Neural progenitor cell (in vitro differentiated cells): ENCODE measurements at regions not wholly inside any gene's neighbourhood (a gene's known extent, or its start where the extent isn't known, plus 50 kb on each side); places are given as distances from the start of the nearest gene placed in this dataset.

Experiments used
- DNase-seq: peaks from one replicate; pipeline ENCODE4 v3.0.0-alpha.2; 2016; ENCODE audit warnings: low spot score
- H2AFZ ChIP-seq: fragments of 200-600 bp; sonication (generic); replicated peaks from 2 replicates; pipeline ENCODE4 v1.6.1; 2016; ENCODE audit warnings: antibody characterized with exemption
- H3F3A ChIP-seq: fragments of 200-600 bp; sonication (generic); 2 replicates; pipeline ENCODE4 v1.6.1; 2016; ENCODE audit warnings: antibody characterized with exemption, low read depth
- H3K27ac ChIP-seq: fragments of 200-600 bp; sonication (generic); 2 replicates; pipeline ENCODE4 v1.5.1; 2016; ENCODE audit warnings: mild to moderate bottlenecking
- H3K27me3 ChIP-seq: fragments of 200-600 bp; sonication (generic); 2 replicates; pipeline ENCODE4 v1.6.1; 2016; ENCODE audit warnings: mild to moderate bottlenecking, moderate library complexity
- H3K36me3 ChIP-seq: fragments of 200-600 bp; sonication (generic); 2 replicates; pipeline ENCODE4 v1.5.1; 2016
- H3K4me1 ChIP-seq: fragments of 200-600 bp; sonication (generic); 2 replicates; pipeline ENCODE4 v1.6.1; 2016; ENCODE audit warnings: mixed run types
- H3K4me2 ChIP-seq: fragments of 200-600 bp; sonication (generic); 2 replicates; pipeline ENCODE4 v1.6.1; 2016
- H3K4me3 ChIP-seq: fragments of 200-600 bp; sonication (generic); 2 replicates; pipeline ENCODE4 v1.5.1; 2016
- H3K79me2 ChIP-seq: fragments of 200-600 bp; sonication (generic); 2 replicates; pipeline ENCODE4 v1.6.1; 2016; ENCODE audit warnings: low read depth
- H3K9ac ChIP-seq: fragments of 200-600 bp; sonication (generic); 2 replicates; pipeline ENCODE4 v1.6.1; 2016
- H3K9me3 ChIP-seq: fragments of 200-600 bp; sonication (generic); 2 replicates; pipeline ENCODE4 v1.5.1; 2016; ENCODE audit warnings: low read depth
- H4K20me1 ChIP-seq: fragments of 200-600 bp; sonication (generic); 2 replicates; pipeline ENCODE4 v1.6.1; 2016; ENCODE audit warnings: low read depth
- H3K27ac Mint-ChIP-seq: 3 replicates; pipeline ENCODE4 v1.8.0; 2021; ENCODE audit warnings: mixed read lengths
- H3K27me3 Mint-ChIP-seq: 2 replicates; pipeline ENCODE4 v1.8.0; 2022; ENCODE audit warnings: low read depth, mild to moderate bottlenecking, inconsistent platforms, moderate library complexity, mixed read lengths; ENCODE audit not compliant: insufficient read depth
- H3K36me3 Mint-ChIP-seq: 3 replicates; pipeline ENCODE4 v1.8.0; 2021; ENCODE audit warnings: mixed read lengths
- H3K4me1 Mint-ChIP-seq: 3 replicates; pipeline ENCODE4 v1.8.0; 2021; ENCODE audit warnings: mixed read lengths
- H3K4me3 Mint-ChIP-seq: 3 replicates; pipeline ENCODE4 v1.8.0; 2021; ENCODE audit warnings: mild to moderate bottlenecking, moderate library complexity, mixed read lengths
- H3K9me3 Mint-ChIP-seq: 3 replicates; pipeline ENCODE4 v1.8.0; 2020; ENCODE audit warnings: mixed read lengths
- CTCF ChIP-seq: fragments of 200-600 bp; sonication (generic); IDR thresholded peaks from 2 replicates; pipeline ENCODE4 v1.5.1; 2017; ENCODE audit warnings: antibody characterized with exemption, mild to moderate bottlenecking
- EZH2 ChIP-seq: fragments of 200-600 bp; sonication (generic); IDR thresholded peaks from 2 replicates; pipeline ENCODE4 v1.6.1; 2017; ENCODE audit warnings: antibody characterized with exemption, mild to moderate bottlenecking, moderate library complexity
- EZH2phosphoT487 ChIP-seq: fragments of 200-600 bp; sonication (generic); IDR thresholded peaks from 2 replicates; pipeline ENCODE4 v1.6.1; 2017; ENCODE audit warnings: antibody characterized with exemption

DNA sequence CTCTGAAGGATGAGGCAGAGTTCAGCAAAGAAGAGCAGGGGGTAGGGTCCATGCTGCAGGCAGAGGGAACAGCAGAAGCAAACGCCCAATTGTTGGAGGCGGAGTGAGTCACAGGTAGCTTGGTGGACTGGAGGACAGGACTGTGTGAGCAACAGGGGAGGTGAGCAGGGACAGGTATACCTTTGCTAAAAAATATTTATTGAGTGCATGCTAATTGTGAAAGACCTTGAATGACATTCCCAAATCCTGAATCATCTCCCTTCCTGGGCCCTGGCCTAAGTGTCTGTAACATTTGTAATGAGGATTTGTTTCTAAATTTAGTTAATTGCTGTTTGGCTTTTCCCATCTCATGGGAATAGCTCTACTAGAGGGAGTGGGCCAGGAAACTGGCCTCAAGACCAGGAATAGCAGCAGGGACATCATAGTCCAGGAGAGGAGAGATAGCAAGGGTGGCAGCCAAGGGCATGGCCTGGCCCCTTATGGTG lies 123.7 kb downstream of the FOXD2 start:
- no peak overlapping the region for H3K27ac ChIP-seq
- H4K20me1 ChIP-seq: no peaks in the 10 kb centered on the region
- no peak overlapping the region for H3K27ac Mint-ChIP-seq
- peaks cover 6% of the 10 kb centered on the region for H3K4me1 ChIP-seq
- TF ChIP-seq EZH2 (no peak), CTCF (no peak), EZH2phosphoT487 (no peak)
- H3K36me3 Mint-ChIP-seq: no peaks in the 10 kb centered on the region
- H3K9me3 Mint-ChIP-seq: no peaks in the 10 kb centered on the region
- H3K36me3 ChIP-seq: no peaks in the 10 kb centered on the region
- no peak for DNase-seq
- no peaks in the 10 kb centered on the region for H3K9me3 ChIP-seq
- H3K27me3 ChIP-seq: no peaks in the 10 kb centered on the region
- H3K9ac ChIP-seq: no peak overlapping the region
- no peaks in the 10 kb centered on the region for H3F3A ChIP-seq
- H3K79me2 ChIP-seq: no peaks in the 10 kb centered on the region
- peaks cover 9% of the 10 kb centered on the region for H3K27me3 Mint-ChIP-seq
- H3K4me3 Mint-ChIP-seq: no peak overlapping the region
- no peak overlapping the region for H3K4me2 ChIP-seq
- H3K4me3 ChIP-seq: no peak overlapping the region
- no peak overlapping the region for H2AFZ ChIP-seq
- peaks cover 7% of the 10 kb centered on the region for H3K4me1 Mint-ChIP-seq

DNA sequence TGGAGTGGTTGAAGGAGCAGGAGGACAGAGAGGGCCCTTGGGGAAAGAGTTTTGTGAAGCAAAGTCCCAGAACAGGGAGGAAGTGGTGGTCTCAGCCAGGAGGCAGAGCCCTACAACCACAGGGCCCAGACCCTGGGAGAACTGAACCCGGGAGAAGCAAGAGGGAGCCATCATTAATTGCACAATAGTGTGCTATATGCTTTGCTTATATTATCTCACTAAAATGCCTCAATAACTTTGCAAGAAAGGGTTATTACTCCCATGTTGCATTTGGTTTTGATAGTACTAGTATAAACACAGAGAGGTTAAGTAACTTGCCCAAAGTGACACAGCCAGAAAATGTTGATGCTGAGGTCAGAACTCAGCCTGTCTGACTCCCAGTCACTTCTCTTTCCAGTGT lies 124.3 kb downstream of the FOXD2 start:
- Histone ChIP-seq H3K79me2 (no peaks in the 10 kb centered on the region), H2AFZ (no peak overlapping the region), H3K36me3 (no peaks in the 10 kb centered on the region), H3K27ac (no peak overlapping the region), H3K4me3 (no peak overlapping the region), H3K9me3 (no peaks in the 10 kb centered on the region), H3K9ac (no peak overlapping the region), H4K20me1 (no peaks in the 10 kb centered on the region), H3F3A (no peaks in the 10 kb centered on the region), H3K4me1 (peaks cover 6% of the 10 kb centered on the region), H3K4me2 (no peak overlapping the region), H3K27me3 (no peaks in the 10 kb centered on the region)
- TF ChIP-seq CTCF (no peak), EZH2phosphoT487 (no peak), EZH2 (no peak)
- no peak for DNase-seq
- Mint-ChIP-seq H3K36me3 (no peaks in the 10 kb centered on the region), H3K27me3 (peaks cover 9% of the 10 kb centered on the region), H3K27ac (no peak overlapping the region), H3K4me3 (no peak overlapping the region), H3K9me3 (no peaks in the 10 kb centered on the region), H3K4me1 (peaks cover 7% of the 10 kb centered on the region)

- no peak overlapping the region for H3K27ac ChIP-seq
- Mint-ChIP-seq H3K36me3 (no peaks in the 10 kb centered on the region), H3K27ac (no peak overlapping the region), H3K4me1 (peaks cover 7% of the 10 kb centered on the region), H3K27me3 (peaks cover 9% of the 10 kb centered on the region), H3K4me3 (no peak overlapping the region), H3K9me3 (no peaks in the 10 kb centered on the region)
- H3K4me1 ChIP-seq: peaks cover 6% of the 10 kb centered on the region
- no peak overlapping the region for H3K4me2 ChIP-seq
- no peak for DNase-seq
- H3K36me3 ChIP-seq: no peaks in the 10 kb centered on the region
- H3K9me3 ChIP-seq: no peaks in the 10 kb centered on the region
- H3K79me2 ChIP-seq: no peaks in the 10 kb centered on the region
- no peaks in the 10 kb centered on the region for H3F3A ChIP-seq
- no peaks in the 10 kb centered on the region for H4K20me1 ChIP-seq
- H3K9ac ChIP-seq: no peak overlapping the region
- H3K27me3 ChIP-seq: no peaks in the 10 kb centered on the region
- H3K4me3 ChIP-seq: no peak overlapping the region
- TF ChIP-seq EZH2 (no peak), CTCF (no peak), EZH2phosphoT487 (no peak)
- no peak overlapping the region for H2AFZ ChIP-seq
Observed at GRCh38 chr1:47562799-47563198, 125.0 kb downstream of the FOXD2 start.

DNA sequence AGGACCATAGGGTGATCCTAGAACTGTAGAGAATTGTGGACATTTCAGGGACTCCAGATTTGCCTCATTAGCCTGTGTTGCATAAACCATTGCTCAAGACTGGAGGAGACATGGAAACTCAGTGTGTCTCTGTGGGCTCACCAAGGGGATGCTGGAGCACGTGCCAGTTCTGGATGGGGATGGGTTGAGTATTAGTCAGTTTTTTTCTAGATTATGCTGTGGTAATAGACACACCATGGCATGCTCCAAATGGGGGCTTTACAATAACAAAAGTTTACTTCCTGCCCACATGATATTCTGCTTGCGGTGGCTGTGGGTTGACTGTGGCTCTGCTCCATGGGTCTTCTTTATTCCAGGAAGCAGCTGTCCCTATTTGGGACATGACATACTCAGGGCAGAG lies 125.4 kb downstream of the FOXD2 start:
- Histone ChIP-seq H3K27me3 (no peaks in the 10 kb centered on the region), H4K20me1 (no peaks in the 10 kb centered on the region), H3K4me2 (no peak overlapping the region), H3K9ac (no peak overlapping the region), H3K79me2 (no peaks in the 10 kb centered on the region), H3K4me1 (peaks cover 6% of the 10 kb centered on the region), H3F3A (no peaks in the 10 kb centered on the region), H3K36me3 (no peaks in the 10 kb centered on the region), H3K4me3 (no peak overlapping the region), H2AFZ (no peak overlapping the region), H3K27ac (no peak overlapping the region), H3K9me3 (no peaks in the 10 kb centered on the region)
- TF ChIP-seq EZH2 (no peak), CTCF (no peak), EZH2phosphoT487 (no peak)
- Mint-ChIP-seq H3K36me3 (no peaks in the 10 kb centered on the region), H3K4me1 (peaks cover 7% of the 10 kb centered on the region), H3K27me3 (peaks cover 9% of the 10 kb centered on the region), H3K4me3 (no peak overlapping the region), H3K27ac (no peak overlapping the region), H3K9me3 (no peaks in the 10 kb centered on the region)
- no peak for DNase-seq
